ENCODE measurements at regions not wholly inside any gene's neighbourhood (a gene's known extent, or its start where the extent isn't known, plus 50 kb on each side); places are given as distances from the start of the nearest gene placed in this dataset.

DNA sequence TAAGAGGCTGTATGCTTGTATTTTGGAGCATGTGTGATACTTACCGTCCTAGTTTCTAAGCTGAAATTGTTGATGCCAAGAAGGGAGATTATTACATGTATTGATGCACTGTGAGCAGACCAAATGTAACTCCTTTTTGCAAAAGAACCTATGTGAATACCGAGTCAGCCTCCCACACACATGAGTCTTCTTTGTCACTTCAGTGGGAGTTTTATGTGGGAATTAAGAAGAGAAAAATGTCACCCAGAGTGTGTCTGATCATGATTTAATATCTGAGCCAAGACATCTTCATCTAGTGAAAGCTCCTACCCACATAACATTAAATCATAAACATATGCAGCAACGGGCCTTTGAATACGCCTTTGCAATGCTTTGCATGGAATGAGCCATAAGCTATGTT lies 380.3 kb upstream of the ACTBL2 start:
- TF ChIP-seq NANOG (IDR thresholded peaks at IDR 0.05; ENCODE audit: insufficient read depth, low read depth, low read length, poor library complexity, severe bottlenecking) (no peak), MAFK (IDR thresholded peaks at IDR 0.05; ENCODE audit: low read depth, low read length) (no peak), EZH2 (IDR thresholded peaks at IDR 0.05; ENCODE audit: low read depth, low read length, severe bottlenecking) (no peak), POLR2A (IDR thresholded peaks at IDR 0.05; ENCODE audit: control extremely low read depth in 1 of 2, low read depth in 2 of 2, low read length in 2 of 2) (no peak), CHD2 (IDR thresholded peaks at IDR 0.05; ENCODE audit: low read length) (no peak), SIRT6 (IDR thresholded peaks at IDR 0.05; ENCODE audit: low read length) (no peak), CEBPB (IDR thresholded peaks at IDR 0.05; ENCODE audit: low read depth, low read length) (no peak), FOSL1 (IDR thresholded peaks at IDR 0.05; ENCODE audit: insufficient read depth, low read depth, low read length) (no peak)
- TF ChIP-seq, protein P1, sequence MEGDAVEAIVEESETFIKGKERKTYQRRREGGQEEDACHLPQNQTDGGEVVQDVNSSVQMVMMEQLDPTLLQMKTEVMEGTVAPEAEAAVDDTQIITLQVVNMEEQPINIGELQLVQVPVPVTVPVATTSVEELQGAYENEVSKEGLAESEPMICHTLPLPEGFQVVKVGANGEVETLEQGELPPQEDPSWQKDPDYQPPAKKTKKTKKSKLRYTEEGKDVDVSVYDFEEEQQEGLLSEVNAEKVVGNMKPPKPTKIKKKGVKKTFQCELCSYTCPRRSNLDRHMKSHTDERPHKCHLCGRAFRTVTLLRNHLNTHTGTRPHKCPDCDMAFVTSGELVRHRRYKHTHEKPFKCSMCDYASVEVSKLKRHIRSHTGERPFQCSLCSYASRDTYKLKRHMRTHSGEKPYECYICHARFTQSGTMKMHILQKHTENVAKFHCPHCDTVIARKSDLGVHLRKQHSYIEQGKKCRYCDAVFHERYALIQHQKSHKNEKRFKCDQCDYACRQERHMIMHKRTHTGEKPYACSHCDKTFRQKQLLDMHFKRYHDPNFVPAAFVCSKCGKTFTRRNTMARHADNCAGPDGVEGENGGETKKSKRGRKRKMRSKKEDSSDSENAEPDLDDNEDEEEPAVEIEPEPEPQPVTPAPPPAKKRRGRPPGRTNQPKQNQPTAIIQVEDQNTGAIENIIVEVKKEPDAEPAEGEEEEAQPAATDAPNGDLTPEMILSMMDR (IDR thresholded peaks at IDR 0.05; ENCODE audit: control extremely low read depth in 1 of 3, insufficient read depth in 1 of 3, low read depth in 1 of 3, low read length in 3 of 3) = no peak
- TF ChIP-seq, protein P2, sequence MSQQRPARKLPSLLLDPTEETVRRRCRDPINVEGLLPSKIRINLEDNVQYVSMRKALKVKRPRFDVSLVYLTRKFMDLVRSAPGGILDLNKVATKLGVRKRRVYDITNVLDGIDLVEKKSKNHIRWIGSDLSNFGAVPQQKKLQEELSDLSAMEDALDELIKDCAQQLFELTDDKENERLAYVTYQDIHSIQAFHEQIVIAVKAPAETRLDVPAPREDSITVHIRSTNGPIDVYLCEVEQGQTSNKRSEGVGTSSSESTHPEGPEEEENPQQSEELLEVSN (IDR thresholded peaks at IDR 0.05) = no peak

Data from H1 (cell line).